Nephron progenitor cell (in vitro differentiated cells): ENCODE measurements at regions not wholly inside any gene's neighbourhood (a gene's known extent, or its start where the extent isn't known, plus 50 kb on each side); places are given as distances from the start of the nearest gene placed in this dataset.

Experiments used
- DNase-seq: peaks from one replicate; pipeline ENCODE4 v3.0.0; 2021
- H3K27ac Mint-ChIP-seq: 2 replicates; pipeline ENCODE4 v1.8.0; 2021; ENCODE audit warnings: mild to moderate bottlenecking, moderate library complexity, mixed read lengths
- H3K27me3 Mint-ChIP-seq: 2 replicates; pipeline ENCODE4 v1.8.0; 2021; ENCODE audit warnings: mild to moderate bottlenecking, low read depth, mixed read lengths; ENCODE audit not compliant: poor library complexity
- H3K36me3 Mint-ChIP-seq: 2 replicates; pipeline ENCODE4 v1.8.0; 2021; ENCODE audit warnings: low read depth, mixed read lengths
- H3K4me1 Mint-ChIP-seq: 2 replicates; pipeline ENCODE4 v1.8.0; 2021; ENCODE audit warnings: mixed read lengths
- H3K4me3 Mint-ChIP-seq: 2 replicates; pipeline ENCODE4 v1.8.0; 2021; ENCODE audit warnings: mild to moderate bottlenecking, moderate library complexity, mixed read lengths
- H3K9me3 Mint-ChIP-seq: 2 replicates; pipeline ENCODE4 v1.8.0; 2021; ENCODE audit warnings: mild to moderate bottlenecking, moderate library complexity, mixed read lengths
- CTCF ChIP-seq: fragments of 200-600 bp; sonication (generic); IDR thresholded peaks from 2 replicates; pipeline ENCODE4 v1.5.0; 2021; ENCODE audit warnings: antibody characterized with exemption

- Mint-ChIP-seq H3K27ac (peak overlapping the region; percentile 71), H3K9me3 (peaks cover 33% of the 10 kb centered on the region), H3K4me1 (peaks cover 51% of the 10 kb centered on the region), H3K36me3 (peaks cover 4% of the 10 kb centered on the region), H3K27me3 (no peaks in the 10 kb centered on the region), H3K4me3 (no peak overlapping the region)
- no peak for TF ChIP-seq CTCF
- no peak for DNase-seq
Measured at GRCh38 chr10:125557801-125558505, 125.0 kb downstream of the TEX36 start.

- Mint-ChIP-seq H3K36me3 (peaks cover 4% of the 10 kb centered on the region), H3K27me3 (no peaks in the 10 kb centered on the region), H3K9me3 (peaks cover 33% of the 10 kb centered on the region), H3K4me1 (peaks cover 51% of the 10 kb centered on the region), H3K27ac (no peak overlapping the region), H3K4me3 (peak overlapping the region; percentile 3)
- no peak for DNase-seq
- no peak for TF ChIP-seq CTCF
Measured at GRCh38 chr10:125557311-125557710, 125.7 kb downstream of the TEX36 start.

GRCh38 chr10:125556882-125557281, 126.1 kb downstream of the TEX36 start:
- Mint-ChIP-seq H3K27ac (peak overlapping the region; percentile 5), H3K36me3 (peaks cover 4% of the 10 kb centered on the region), H3K4me3 (peak overlapping the region; percentile 60), H3K4me1 (peaks cover 51% of the 10 kb centered on the region), H3K9me3 (peaks cover 34% of the 10 kb centered on the region), H3K27me3 (no peaks in the 10 kb centered on the region)
- TF ChIP-seq CTCF: no peak
- no peak for DNase-seq

- TF ChIP-seq CTCF: no peak
- H3K36me3 Mint-ChIP-seq: peaks cover 4% of the 10 kb centered on the region
- H3K4me1 Mint-ChIP-seq: peaks cover 61% of the 10 kb centered on the region
- peak overlapping the region; percentile 26 for H3K4me3 Mint-ChIP-seq
- peak overlapping the region; percentile 85 for H3K27ac Mint-ChIP-seq
- H3K27me3 Mint-ChIP-seq: no peaks in the 10 kb centered on the region
- H3K9me3 Mint-ChIP-seq: peaks cover 35% of the 10 kb centered on the region
- no peak for DNase-seq
Measured at GRCh38 chr10:125555743-125556142, 127.2 kb downstream of the TEX36 start.

- Mint-ChIP-seq H3K9me3 (peaks cover 30% of the 10 kb centered on the region), H3K4me1 (peaks cover 66% of the 10 kb centered on the region), H3K27ac (peak overlapping the region; percentile 66), H3K27me3 (no peaks in the 10 kb centered on the region), H3K4me3 (no peak overlapping the region), H3K36me3 (peaks cover 4% of the 10 kb centered on the region)
- no peak for TF ChIP-seq CTCF
- no peak for DNase-seq
Measured at GRCh38 chr10:125555267-125555666, 127.7 kb downstream of the TEX36 start.

- Mint-ChIP-seq H3K36me3 (peaks cover 4% of the 10 kb centered on the region), H3K4me1 (peaks cover 71% of the 10 kb centered on the region), H3K27ac (peak overlapping the region; percentile 53), H3K27me3 (no peaks in the 10 kb centered on the region), H3K9me3 (peaks cover 27% of the 10 kb centered on the region), H3K4me3 (no peak overlapping the region)
- DNase-seq: no peak
- no peak for TF ChIP-seq CTCF
Measured at GRCh38 chr10:125554753-125555152, 128.2 kb downstream of the TEX36 start.
